ENCODE measurements at regions not wholly inside any gene's neighbourhood (a gene's known extent, or its start where the extent isn't known, plus 50 kb on each side); places are given as distances from the start of the nearest gene placed in this dataset.

GRCh38 chr16:77585379-77586251 is 136.7 kb upstream of the NUDT7 start:
- TF ChIP-seq CTCF (conservative IDR thresholded peaks at IDR 0.05; ENCODE audit: low read length) (no peak), EZH2phosphoT487 (IDR thresholded peaks at IDR 0.05; ENCODE audit: borderline replicate concordance) (no peak)

Data from Loucy (cell line).